Renal cortical epithelial cell (primary cell): ENCODE measurements at regions not wholly inside any gene's neighbourhood (a gene's known extent, or its start where the extent isn't known, plus 50 kb on each side); places are given as distances from the start of the nearest gene placed in this dataset.
"Not testable (repeated sequence)": the region's sequence is repeated elsewhere in the genome, so short reads cannot be mapped to it uniquely, and the experiment has no call there.

Experiments used
- DNase-seq: peaks from one replicate; pipeline ENCODE4 v3.0.0-alpha.2; 2011; ENCODE audit warnings: low read depth

DNA sequence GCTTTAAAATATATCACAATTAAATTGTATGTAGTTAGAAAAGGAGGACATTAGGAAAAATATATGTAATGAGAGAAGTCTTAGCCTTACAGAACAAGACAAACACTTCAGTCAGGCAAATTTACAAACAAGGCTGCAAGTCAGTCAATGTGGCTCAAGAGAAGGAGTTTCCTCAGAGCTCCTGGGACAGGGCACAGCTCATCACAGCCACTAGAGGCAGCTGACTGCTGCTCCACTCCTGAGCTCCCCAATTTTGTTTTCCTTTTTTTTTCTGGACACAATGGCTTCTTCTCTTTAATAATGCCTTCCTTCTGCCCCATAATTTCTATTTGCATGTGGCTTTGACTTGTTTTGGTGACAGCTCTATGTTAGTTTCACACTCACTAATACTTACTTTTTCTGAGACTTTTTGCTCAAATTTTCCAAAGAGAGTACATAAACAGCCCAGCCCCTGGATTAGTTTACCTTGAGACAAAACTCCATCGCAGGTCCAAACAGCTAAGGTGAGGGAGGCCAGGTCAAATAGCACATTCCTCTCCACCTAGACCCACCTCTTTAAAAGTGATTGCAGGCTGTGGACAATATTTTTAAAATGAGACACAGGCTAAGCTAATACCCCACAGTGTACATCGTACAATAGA lies 850.4 kb upstream of the FRG1 start:
- peak; percentile 42 for DNase-seq

DNA sequence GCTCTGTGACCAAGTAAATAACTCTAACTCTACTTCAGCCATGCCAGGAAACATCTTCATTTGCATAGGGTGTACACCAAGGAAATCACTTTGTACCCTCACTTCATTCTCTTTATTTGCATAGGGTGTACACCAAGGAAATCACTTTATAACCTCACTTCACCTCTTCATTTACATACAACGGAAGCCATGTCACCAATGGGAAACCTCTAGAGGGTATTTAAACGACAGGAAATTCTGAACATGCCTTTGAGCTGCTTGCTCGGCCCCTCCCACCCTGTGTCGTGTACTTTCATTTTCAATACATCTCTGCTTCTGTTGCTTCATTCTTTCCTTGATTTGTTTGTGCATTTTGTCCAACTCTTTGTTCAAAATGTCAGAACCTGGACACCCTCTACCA lies 848.1 kb upstream of the FRG1 start:
- peak; percentile 16 for DNase-seq

DNA sequence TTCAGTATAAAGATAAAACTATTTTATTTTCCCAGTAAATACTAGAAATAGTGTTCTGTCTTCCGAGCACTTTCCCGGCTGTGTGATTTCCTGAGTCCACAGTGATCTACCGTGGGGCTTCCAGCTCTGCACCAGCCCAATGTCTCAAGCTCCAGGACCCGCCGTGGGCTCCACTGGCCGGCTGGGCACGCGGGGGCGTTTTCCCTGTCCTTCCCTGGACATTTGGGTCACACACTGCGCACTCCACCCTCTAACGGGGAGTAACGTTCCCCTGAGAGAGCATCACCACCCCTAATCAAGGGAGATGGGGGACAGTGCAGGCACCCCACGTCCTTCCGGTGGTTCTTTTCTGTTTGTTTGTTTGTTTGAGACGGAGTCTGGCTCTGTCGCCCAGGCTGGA lies 844.6 kb upstream of the FRG1 start:
- DNase-seq, result no peak

DNA sequence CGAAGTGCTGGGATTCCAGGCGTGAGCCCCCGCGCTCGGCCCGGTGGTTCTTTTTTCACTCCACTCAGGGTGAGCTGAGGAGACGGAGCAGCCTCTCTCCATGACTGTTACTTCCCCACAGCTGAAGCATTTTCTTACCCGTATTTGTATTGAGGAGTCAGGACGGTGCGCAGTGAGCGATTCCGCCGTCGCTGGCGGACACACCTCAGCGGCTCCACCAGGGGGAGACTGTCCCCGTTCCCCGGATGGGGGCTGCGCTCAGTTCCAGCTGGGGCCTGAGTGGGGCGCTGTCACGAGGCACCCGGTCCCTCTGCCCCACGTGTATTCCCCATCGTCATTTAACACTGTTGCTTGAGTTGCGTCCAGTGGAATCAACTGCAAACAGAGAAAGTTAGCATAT lies 844.0 kb upstream of the FRG1 start:
- no peak for DNase-seq

DNA sequence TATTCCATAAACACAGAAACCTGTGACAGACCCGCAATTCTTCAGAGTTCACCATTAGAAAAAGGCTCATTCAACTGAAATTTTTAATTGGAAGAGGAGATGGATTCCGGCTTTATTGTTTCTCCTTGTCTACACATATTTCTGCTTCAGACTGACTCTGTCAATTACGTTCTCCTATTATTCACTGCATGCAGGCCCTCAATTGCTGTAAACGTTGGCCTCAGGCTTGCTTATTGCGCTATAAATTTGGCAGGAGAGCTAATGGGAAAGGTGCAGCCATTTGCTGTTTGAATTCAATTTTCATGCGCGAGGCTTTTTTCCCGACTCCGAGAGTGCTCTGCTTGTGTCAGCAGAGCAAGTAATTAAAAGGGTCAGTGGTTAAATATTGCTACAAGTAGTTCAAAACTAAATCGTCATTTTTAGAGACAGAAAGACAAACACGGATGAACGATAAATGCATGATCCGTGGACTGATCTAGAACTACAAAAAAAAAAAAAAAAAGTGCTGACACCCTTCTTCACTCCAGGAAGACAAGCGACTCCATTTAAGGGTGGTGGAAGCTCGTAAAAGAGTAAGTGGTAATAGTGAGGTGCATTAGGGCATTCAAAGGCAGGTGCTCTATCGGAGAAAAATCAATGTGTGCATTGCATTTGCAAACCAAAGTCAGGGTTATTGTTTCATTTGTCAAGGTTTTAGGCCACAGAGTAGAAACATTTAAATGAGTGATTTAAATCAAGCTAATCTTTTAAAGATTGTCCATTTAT lies 841.6 kb upstream of the FRG1 start:
- no peak for DNase-seq

DNA sequence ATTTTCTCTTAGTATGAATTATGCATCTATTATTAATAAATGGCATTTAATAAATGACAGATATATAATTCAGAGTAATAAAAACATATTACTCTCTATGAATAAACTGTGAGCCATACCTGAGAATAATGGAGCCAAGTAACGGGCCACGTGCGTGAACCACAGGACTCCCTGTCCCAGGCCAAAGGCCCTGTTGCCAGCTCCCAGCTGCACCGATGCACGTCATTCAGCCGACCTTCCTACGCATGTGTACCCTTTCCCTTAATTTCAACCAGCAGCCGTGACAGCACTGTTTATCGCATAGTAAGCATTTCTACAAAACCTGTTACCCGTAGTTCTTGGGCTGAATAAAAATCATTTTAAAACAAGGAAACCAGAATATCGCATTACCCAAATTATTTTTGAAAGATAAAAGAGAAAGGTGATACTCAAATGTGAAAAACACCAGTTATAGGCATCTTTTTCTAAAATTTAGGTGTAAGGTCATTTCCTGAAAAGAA lies 827.2 kb upstream of the FRG1 start:
- DNase-seq, result no peak

DNA sequence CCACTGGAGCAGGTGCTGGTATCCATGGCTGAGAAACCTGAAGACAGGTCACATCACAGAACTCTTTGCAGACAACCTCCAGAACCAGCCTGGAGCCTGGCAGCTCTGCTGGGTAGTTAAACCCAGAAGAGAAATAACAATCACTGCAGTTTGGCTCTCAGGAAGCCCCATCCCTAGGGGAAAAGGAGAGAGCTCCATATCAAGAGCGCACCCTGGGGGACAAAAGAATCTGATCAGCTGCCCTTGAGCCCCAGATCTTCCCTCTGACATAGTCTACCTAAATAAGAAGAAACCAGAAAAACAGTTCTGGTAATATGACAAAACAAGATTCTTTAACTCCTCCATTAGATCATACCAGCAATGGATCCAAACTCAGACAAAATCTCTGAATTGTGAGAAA lies 823.2 kb upstream of the FRG1 start:
- DNase-seq, result peak; percentile 4

DNA sequence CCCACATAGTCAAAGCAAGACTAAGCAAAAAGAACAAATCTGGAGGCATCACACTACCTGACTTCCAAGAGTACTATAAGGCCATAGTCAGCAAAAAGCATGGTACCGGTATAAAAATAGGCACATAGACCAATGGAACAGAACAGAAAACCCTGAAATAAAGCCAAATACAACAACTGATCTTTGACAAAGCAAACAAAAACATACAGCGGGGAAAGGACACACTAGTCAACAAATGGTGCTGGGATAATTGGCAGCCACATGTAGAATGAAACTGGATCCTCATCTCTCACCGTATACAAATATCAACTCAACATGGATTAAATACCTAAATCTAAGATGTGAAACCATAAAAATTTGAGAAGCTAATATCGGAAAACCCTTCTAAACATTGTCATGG lies 819.3 kb upstream of the FRG1 start:
- no peak for DNase-seq

DNA sequence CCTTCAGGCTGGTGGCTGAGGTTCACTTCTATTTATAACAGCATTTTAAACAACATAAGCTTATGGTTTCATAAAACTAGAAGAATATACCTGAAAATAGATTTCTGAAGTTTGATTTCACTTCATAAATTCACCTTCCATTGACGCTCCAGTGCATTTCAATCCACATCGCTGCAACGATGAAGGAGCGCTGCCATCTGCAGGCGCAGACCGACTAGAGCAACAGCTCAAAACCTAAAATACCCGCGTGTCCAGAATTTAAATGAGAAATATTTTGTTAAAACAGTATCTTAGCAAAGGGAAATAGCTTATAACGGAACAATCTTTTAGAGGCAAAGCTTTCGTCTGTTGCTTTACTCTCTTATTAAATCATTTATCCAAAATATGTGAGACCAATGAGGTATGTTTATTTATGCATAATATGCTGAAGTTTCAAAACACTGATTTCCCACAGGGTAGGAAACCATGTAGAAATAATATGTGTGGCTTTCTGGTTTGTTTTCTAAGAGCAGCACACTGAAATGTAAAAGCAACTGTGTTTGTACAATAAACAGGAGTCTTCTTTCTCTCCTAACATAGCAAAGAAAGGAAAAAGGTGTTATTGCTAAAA lies 816.4 kb upstream of the FRG1 start:
- peak; percentile 31 for DNase-seq

DNA sequence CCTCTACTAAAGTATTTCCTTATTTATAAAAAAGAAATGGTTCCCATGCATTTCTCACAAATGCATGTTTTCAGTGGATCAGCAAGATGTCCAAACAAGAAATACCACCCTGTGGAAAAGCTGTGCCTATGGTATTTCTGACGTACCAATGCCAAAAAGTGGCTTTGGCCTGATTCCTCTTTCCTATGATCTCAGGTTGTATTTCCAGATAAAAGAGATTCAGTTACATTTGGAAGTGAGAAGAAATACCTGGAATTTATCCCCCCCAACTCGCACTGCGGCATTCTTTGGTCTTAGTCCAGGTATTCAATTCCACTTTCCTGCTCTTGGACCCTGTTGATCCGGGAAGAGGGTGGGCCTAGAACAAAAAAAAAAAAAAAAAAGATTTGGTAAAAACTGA lies 815.9 kb upstream of the FRG1 start:
- no peak for DNase-seq

DNA sequence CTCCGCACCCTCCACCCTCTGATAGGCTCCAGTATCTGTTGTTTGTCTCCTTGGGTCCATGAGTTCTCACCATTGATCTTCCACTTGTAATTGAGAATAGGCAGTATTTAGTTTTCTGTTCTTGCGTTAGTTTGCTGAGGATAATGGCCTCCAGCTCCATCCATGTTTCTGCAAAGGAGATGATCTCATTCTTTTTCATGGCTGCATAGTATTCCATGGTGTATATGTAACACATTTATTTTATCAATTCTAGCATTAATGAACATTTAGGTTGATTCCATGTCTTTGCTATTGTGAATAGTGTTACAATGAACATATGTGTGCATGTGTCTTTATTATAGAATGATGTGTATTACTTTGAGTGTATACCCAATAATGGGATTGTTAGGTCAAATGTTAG lies 814.6 kb upstream of the FRG1 start:
- DNase-seq, result no peak

DNA sequence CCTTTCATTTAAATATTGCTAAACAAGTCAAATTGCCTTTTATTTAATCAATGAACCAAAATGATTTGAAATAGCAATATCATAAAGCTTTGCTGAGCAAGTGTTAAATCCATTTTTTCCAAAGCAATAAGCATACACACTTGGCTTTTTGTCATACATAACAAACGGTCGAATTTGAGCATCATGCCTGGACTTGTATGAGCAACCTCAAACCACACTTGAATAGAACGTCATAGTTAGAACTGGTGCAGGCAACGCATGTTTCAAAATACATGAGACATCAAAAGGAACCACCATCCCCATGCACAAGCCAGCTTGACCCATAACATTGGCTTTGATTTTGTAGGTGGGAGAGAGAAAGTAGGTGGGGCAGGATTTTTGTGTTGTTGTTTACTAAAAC lies 812.3 kb upstream of the FRG1 start:
- DNase-seq, result no peak

DNA sequence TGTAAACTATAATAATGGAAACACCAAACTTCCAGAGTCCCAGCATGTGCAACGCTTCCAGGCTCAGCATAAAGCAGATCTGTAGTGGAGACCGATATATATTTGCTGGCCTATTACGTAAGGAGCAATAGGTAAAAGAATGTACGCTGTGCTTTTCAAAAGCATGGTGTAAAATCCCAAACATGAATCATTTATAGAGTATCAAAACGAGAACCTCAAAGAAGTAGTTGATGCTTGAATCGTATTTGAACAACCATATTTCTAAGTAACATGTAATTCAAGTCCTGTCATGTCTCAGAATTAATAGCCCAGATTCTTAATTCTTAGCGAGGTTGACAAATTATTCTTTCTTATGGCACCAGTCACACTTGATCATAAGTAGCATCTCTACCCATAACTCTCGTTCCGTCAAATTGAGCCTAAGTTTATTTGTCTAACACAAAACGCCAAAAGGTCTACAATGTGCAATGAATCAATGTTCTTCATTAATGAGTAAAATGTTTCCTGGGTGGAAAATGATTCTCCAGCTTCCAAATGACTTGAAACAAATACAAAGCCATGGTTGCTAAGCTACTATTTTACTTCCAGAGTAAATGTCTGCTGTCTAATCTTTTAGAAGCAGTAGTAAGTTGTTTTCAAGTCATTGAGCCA lies 811.5 kb upstream of the FRG1 start:
- peak; percentile 29 for DNase-seq

DNA sequence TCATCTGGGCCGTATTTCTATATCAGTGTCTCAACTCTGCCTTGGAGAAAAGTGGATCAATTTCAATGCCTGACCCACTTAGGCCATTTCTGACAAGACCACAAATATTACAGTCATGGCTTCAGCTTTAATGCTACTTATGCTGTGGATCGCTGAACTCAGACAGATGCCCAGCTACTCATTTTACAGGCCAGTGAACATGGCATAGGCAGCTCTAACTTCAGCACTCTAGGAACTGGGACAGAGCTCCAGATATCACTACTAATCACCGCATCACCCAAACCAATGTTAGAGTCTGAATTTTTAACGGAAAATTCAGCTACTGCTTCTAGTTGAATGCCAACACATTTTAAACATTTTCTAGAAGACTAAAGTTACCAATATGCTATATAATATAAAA lies 809.6 kb upstream of the FRG1 start:
- DNase-seq, result no peak

DNA sequence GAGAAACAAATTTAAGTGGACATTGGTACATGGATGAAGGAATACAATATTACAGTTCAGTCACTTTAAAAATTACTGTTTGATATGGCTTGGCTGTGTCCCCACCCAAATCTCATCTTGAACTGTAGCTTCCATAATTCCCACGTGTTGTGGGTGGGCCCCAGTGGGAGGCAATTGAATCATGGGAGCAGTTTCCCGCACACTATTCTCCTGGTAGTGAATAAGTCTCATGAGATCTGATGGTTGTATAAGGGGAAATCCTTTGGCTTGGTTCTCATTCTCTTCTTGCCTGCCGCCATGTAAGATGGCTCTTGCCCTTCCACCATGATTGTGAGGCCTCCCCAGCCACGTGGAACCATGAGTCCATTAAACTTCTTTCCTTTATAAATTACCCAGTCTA lies 804.2 kb upstream of the FRG1 start:
- peak; percentile 26 for DNase-seq

DNA sequence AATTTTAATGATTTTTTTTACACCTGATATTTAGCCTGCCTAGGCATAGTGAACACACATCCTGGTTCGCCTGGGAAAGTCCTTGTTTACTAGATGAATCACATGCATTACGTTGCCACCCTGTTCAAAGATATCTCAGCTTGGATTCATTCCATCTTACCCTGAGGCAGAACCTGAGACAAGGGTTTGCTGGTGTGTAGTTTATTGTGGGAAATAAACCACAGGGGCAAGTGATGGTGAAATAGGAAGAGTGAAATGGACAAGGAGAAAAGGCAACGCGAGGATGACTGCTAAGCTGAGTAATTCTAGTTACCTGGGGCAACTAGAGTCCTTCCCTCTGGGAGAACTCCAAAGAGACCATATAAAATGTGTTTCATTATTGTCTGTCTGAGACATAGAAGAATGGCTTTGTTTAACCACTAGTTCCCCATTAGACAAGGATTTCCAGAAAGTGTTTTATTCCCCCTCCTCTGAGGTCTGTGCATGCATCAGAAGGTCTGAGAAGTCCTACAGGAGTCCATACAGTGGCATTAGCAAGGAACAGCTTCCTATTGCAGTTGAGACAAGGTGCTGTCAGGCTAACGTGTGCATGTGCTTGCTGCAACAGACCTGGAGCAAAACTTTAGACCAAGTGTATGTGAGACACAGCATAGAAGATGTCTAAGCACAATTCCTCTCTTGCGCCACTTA lies 797.3 kb upstream of the FRG1 start:
- peak; percentile 99 for DNase-seq

DNA sequence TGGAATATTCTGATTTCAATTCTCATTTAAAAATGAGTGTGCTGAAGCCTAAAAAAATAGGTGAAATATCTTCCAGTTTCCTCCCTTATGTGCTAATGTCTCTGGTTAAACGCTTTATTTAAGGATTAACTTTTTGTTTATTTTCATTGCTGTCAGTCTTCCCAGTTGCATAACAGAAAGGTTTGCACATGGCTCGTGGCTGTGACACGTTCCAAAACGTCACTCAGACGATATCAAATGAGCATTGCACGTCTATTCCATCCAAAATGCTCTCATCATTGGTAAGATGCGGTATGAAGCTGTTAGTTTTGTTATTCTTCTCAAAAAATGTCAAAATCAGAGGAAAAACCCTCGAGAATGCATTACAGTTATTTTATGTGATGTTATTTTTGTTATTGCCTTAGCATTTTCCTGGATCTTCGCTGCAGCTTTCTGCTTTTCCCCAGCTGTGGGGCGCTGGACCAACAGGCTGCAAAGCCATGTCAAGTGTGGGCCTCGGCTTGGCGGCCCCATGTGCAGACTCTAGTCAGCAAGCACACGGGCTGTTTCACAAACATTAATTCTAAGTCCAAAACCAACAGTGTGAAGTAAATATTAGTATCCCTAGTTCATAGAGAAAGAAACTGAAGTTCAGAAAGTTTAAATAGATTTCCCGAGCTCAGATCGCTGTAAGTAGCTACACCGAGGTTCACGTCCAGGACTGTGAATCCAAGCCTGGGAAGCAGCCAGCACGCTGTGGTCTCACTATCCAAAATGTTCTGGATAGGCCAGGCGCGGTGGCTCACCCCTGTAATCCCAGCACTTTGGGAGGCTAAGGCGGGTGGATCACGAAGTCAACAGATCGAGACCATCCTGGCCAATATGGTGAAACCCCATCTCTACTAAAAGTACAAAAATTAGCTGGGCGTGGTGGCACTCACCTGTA lies 793.4 kb upstream of the FRG1 start:
- DNase-seq, result no peak

DNA sequence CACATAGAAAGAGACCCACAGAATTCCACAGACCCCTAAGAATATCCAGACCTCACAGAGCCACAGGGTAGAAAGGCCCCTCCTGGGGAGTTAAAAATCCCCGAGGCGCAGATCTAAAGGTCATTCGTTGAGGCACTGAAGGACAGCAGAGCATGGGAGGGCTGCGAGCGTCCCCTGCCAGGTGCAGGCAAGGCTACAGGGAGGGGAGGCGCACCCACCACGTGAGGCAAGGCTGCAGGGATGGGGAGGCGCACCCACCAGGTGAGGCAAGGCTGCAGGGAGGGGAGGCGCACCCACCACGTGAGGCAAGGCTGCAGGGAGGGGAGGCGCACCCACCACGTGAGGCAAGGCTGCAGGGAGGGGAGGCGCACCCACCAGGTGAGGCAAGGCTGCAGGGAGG lies 785.6 kb upstream of the FRG1 start:
- not testable (repeated sequence) for DNase-seq

DNA sequence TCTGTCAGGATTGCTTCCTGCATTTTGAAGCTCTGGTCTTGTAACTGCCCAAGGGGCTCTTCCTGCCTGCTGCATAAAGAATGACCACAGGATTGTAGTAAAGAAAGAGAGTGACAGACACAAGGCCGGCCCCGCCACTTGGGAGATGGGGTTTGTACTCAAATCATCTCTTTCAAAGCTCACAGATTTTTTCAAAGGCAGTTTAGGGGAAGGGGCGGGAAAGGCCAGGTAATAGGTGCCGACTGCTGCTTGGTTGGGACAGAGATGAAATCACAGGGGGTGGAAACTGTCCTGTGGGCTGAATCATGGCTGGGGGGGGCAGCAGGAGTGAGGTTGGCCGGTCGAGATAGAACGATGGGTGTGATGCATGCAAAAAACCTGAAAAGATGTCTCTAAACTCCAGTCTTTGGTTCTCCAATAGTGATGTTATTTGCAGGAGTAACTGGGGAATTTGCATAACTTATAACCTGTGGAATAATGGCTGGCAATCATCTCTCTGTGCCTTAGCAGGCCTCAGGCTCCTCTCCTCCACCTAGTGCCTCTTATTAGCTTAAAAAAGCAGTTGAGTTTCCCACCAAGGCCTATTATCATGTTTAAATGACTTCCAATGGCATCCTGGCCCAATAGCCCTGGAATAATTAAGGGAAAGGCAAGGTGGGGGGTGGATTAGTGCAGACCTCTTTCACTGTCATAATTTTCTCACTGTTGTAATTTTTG lies 778.4 kb upstream of the FRG1 start:
- DNase-seq, result no peak

DNA sequence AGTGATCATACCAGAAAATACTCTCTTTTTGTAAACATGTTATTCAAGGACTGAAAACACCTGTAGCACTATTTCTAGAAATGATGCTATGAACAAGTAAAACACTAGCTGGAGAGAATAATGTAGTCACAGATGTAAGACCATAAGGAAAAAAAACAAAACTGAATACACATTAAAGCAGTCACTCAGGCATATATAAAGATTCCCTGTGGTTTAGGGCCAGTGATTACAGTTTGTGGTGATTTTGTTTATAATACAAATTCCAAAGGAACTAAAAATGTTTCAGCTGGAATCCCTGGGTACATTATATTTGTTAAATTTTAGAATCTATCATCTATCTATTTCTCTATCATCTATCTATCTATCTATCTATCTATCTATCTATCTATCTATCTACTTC lies 777.8 kb upstream of the FRG1 start:
- DNase-seq, result peak; percentile 26
